NT2/D1 (cell line): ENCODE measurements at regions not wholly inside any gene's neighbourhood (a gene's known extent, or its start where the extent isn't known, plus 50 kb on each side); places are given as distances from the start of the nearest gene placed in this dataset.

ENCODE experiments used
- YY1 ChIP-seq: IDR thresholded peaks from 2 replicates; pipeline ENCODE4 v1.6.1; 2011; ENCODE audit not compliant: insufficient read length, insufficient read depth
- ZNF274 ChIP-seq: IDR thresholded peaks from 2 replicates; pipeline ENCODE4 v1.6.1; 2011; ENCODE audit warnings: mild to moderate bottlenecking, low read depth, low read length

DNA sequence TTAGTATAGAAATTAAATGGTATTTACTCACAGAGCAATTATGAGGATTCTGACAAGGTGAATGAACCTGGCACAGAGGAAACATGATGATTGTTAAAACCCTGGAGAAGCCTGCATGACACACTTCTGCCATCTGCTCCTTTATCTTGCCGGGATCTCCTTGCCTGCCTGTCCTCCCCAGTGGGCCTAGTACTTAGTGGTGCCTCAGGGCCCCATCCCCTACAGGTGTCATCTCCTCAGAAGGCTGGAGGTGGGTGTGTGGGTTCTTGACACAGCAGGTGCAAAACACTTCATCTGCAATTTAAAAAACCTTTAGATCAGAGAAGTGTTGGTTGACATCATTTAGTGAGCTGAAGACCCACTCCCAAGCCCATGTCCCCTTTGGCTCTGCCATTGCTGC lies 261.2 kb downstream of the ADRA2A start:
- TF ChIP-seq ZNF274, result no peak
- no peak for TF ChIP-seq YY1
